ENCODE measurements at regions not wholly inside any gene's neighbourhood (a gene's known extent, or its start where the extent isn't known, plus 50 kb on each side); places are given as distances from the start of the nearest gene placed in this dataset.

GRCh38 chr6:126091466-126091865 is 105.1 kb downstream of the TRMT11 start:
- no peak for ATAC-seq

DNA sequence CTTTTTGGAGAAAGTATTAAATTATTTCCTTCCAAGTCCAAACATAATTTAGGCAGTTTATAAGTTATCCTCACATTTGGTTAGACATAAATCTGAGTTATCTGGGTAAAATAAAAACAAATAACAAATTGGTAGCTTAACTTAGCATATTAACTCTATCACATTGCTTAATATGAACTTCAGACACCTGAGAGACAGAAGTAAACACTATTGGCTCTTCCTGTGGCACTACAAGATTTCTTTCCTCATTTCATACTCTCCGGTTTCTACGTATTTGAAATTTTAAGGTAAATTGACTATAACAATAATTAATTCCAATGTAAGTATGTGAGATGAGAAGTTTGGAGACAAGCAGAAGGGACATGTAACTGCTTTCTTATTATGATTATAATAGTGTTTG is 106.8 kb downstream of the TRMT11 start:
- ATAC-seq: no peak

DNA sequence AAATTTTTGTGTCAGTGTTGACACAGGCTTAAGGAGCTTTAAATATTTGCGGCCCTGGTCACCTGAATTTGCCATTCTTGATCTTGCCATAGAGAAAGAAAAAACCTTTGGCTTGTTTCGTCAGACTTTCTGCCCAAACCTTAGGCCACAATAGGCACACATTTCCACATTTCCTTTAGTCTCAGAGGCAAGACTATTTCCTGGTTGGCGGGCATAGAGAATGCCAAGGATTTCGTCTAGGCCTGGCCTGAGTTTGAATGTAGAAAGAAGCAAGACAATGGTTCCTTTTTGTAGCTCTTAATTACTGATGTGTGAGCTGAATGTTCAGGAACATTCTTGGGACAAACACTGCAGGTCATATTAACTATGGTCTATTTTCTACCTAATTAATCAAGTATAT is 108.1 kb downstream of the TRMT11 start:
- no peak for ATAC-seq

DNA sequence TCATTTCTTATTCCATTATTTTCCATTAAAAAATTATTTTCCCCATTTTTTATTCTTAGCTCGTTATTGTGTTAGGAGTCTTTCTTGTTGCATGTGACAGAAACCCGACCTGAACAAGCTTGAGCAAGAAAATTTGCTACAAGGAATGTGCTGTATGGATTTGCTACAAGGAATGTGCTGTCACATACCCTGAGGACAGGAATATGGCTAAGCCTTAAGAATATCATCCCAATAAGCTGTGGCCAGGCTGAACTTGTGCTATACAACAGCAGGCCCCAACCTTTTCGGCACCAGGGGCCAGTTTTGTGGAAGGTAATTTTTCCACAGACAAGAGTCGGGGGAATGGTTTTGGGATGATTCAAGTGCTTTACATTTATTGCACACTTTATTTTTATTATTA is 114.0 kb downstream of the TRMT11 start:
- ATAC-seq: no peak

- no peak for ATAC-seq
These were observed 116.0 kb downstream of the TRMT11 start for GRCh38 chr6:126102358-126102757.

DNA sequence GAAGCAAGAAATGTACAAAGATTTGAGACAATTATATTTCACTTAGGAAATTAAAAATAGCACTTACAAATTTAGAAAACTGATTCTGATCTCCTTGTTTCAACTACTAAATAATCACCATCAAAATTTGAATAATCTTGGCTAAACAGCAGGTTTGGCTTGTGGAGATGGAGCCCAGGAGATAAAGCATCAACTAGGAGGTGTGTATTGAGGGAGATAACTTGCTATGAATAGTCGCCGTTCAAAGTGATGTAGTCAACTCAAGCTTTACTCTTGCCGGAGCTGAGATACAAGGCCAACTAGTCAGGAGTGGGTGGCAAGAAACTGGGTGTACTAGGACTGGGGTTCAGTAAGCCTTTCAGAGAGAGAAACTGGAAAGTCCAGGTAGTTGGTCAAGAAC is 117.7 kb downstream of the TRMT11 start:
- ATAC-seq: no peak

GRCh38 chr6:126107475-126108166 is 121.3 kb downstream of the TRMT11 start:
- ATAC-seq: no peak

DNA sequence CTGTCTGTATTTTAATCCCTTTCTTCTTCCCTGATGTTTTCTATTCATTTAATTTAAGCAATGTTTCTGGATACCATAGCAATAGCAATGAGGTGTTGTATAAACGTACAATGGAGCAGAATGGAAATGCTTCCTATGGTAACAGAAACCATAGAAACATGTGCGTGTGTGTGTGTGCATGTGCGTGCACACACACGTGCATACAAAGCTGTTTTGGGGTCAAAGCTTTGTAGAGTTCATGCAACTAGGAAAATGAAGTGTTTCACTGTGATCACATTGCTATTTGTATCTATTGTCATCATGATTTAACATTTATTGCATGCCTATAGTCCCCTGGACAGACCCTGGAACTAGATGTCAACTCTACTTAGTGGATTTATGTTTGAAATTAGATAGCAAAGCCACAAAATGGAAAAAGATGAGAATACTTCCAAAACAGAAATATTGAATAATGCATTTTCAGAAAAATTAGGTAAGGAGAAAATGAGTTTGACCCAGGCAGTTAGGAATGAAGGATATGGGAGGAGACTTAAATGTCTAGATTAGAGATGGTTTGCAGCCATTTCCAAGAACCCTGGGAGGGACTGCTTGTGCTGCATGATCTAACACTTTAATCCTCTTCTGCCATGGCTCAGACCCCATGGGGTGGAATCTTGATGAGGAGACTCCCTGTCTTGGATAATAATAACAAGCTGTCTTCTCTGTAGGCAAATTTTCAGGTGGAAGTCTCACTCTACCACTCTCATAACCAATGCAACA is 124.4 kb downstream of the TRMT11 start:
- no peak for ATAC-seq

DNA sequence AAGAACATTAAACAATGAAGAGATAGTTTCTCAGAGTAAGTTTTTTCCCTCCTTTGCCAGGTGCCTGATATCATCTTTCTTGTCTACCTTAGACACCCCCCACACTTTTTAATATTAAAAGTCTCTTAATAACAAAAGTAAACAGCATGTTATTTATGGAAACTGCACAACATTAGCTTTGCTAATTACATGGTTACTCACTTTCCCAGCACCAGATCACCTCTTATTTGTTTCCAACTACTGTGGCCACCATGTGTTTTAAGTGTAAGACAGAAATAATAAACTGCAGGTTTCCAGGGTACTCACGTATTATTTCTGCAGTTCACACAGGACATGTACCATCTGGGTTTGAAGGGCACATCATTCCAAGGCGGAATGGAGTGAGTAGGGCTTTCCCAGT is 125.0 kb downstream of the TRMT11 start:
- ATAC-seq: no peak

DNA sequence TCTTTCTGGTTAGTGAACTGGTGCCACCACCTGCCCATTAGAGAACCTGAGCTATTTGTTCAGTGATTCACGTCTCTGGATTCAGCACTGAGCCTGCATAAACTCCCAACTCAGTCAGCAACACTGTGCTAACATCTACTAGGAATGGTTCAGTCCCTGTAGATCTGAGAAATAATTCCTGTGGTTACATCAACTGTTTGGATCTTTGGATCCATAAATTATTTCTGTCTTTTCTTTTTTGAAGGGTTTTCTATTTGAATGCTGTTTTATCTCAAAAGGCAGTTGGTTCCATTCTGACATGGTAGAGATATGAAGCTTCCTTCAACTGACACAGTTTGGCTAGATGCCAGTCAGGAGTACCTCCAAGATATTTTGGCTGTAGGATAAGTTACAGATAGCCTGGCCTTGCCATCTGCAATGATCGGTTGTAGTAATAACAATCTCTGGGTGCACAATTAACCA is 125.9 kb downstream of the TRMT11 start:
- no peak for ATAC-seq

DNA sequence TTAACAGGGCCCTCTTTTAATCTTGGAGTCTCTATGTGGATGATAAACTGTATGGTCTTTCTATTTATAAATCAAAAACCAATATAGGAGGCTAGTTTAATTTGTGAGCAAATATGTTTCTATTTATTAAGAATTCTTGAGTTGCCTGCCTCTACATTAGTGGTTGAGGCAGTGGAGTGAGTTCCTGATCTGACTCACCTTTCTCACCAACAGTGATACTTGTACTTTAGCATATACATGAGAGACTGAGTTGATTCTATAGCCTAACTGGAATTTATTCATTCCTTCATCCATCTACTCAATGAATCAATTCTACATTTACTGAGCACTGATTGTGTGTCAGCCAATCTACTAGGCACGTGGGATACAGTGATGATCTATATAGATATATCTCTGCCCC is 126.9 kb downstream of the TRMT11 start:
- ATAC-seq: no peak

- no peak for ATAC-seq
These were observed 130.9 kb downstream of the TRMT11 start for GRCh38 chr6:126117251-126117650.

DNA sequence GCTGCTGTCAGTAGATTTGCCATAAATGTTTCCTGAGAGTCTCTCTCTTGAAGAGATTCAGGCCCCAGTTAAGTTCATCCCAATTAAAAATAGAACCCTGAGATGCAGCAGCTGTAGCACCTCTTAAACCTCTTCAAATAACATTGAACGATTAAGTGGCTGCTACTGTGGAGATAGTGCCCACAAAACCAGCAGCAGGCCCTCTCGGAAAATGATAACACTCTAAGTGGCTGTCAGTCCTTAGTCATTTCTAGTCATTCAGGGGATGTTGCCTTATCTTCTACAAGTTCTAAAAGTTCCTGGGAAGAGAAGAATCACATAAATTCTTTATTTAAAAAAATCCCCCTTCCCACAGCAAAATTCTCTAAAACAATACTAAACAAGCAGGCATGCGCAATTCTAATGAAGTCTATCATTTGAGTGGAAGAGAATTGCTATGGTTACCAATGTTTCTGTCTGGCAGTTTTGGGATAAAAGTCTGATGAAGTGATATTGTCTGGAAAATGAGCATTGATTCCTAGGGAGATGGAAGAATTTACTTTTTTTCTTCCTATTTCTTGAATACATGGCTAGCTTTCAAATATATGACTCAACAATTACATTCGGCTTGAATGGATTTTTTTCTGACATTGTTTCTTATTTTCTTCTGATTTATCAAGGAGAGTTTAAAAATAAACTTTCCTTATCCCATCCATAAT is 131.9 kb downstream of the TRMT11 start:
- ATAC-seq: no peak

DNA sequence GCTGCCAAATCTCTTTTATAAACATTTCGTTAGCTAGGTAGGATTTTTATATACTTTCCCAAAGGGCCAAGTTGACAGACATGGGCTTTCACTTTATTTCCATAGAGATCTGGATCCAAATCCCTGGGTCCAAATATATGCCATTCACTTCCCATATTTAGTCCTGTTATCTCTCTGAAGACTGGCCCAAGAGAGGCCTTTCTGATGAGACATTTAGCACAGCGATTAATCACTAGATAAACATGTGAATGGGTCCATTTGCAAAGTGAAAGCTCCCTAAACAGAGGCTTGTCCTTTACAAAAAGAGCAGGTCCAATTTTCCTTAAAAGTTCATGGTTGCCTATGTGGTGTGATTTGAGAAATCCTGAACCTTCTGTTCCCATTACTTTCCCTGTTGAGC is 132.6 kb downstream of the TRMT11 start:
- ATAC-seq: no peak

GRCh38 chr6:126123226-126123625 is 136.9 kb downstream of the TRMT11 start:
- no peak for ATAC-seq

GRCh38 chr6:126127659-126128058 is 141.3 kb downstream of the TRMT11 start:
- no peak for ATAC-seq

DNA sequence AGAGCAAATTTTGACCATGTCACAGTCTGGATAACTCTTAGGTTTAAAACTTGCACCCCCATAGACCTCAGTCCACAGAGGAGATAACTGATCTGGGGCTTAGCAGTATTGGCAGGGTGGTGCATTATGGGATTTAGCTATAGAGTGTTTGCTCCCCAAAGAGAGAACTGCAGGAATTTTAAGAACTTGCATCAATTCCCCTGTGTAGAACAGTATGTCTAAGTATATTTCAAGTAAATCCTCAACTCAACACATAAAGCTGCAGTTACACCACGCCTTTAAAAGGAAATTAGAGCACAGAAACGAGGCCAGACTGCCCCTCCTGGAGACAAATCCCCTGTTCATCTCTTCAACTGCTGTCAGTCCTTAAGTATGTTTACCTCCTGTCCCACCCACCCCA is 144.9 kb downstream of the TRMT11 start:
- no peak for ATAC-seq

DNA sequence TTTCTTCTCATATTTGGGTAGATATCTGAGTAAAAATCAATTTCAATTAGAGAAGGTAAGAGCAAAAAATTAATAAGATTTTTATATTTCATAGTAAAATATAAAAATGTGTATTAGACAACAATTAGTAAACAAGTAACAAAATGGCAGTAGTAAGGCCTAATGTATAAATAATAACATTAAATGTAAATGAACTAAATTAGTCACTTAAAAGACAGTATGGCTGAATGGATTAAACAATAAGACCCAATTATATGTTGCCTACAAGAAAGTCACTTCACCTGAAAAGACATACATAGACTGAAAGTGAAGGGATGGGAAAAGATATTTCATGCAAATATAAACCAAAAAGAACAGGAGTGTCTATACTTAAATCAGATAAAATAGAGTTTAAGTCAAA is 147.6 kb downstream of the TRMT11 start:
- ATAC-seq: no peak

GRCh38 chr6:126134491-126134890 is 148.2 kb downstream of the TRMT11 start:
- no peak for ATAC-seq

DNA sequence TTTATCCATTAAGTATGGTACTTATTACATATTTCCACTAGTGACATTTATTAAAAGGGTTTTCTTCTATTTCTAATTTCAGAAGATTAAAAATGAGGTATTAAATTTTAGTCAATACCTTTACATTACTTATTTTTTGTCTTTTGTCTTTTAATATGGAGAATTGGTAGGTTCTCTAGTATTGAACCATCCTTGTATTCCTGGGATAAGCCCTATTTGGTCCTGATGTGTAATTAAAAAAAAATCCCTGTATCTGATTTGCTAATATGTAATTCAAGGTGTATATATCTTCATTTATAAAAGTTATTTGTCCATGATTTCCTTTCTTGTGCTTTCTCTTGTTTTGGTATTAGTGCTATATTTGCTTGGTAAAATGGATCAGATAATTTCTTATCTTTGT is 153.7 kb downstream of the TRMT11 start:
- no peak for ATAC-seq

GRCh38 chr6:126143761-126144251 is 157.5 kb downstream of the TRMT11 start:
- no peak for ATAC-seq

DNA sequence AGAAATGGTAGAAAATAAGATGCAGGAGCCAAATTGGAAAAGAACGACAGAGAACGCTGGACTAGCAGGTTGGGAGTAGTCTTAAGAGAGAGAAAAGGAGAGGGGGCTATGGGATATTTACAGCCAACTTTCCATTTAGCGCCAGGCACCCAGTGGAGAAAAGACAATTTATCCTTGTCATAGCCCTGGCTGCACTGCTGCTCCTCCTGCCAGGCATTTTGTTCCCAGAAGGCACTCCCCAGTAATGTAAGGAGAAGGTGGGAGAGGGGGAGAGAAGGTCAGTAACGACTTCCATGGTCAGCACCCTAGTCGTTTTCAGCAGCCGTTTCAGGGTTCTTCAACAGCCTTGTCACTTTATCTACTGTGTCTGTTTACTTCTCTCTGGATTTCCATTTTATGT is 159.0 kb downstream of the TRMT11 start:
- no peak for ATAC-seq

GRCh38 chr6:126147291-126147815 is 161.0 kb downstream of the TRMT11 start:
- ATAC-seq: no peak

Data from activated CD4-positive, CD25-positive, alpha-beta regulatory T cell treated with anti-CD3 and anti-CD28 coated beads, Interleukin-2, amount 50 U/mL, for 24 hours (primary cell).